Neuronal stem cell (in vitro differentiated cells): ENCODE measurements at regions not wholly inside any gene's neighbourhood (a gene's known extent, or its start where the extent isn't known, plus 50 kb on each side); places are given as distances from the start of the nearest gene placed in this dataset.

Experiments
- DNase-seq: peaks from one replicate; pipeline ENCODE4 v3.0.0-alpha.2; 2013; ENCODE audit warnings: low spot score
- H2AFZ ChIP-seq: one replicate; pipeline ENCODE4 v1.6.1; 2013; ENCODE audit warnings: mild to moderate bottlenecking, low read length, inconsistent platforms
- H2AK5ac ChIP-seq: 2 replicates; pipeline ENCODE4 v1.6.1; 2013; ENCODE audit warnings: low read depth, mild to moderate bottlenecking, inconsistent platforms, low read length, moderate library complexity, mixed read lengths
- H2BK120ac ChIP-seq: 2 replicates; pipeline ENCODE4 v1.6.1; 2013; ENCODE audit warnings: low read depth, mild to moderate bottlenecking, inconsistent platforms, low read length, moderate library complexity, mixed read lengths
- H2BK12ac ChIP-seq: one replicate; pipeline ENCODE4 v1.6.1; 2013; ENCODE audit warnings: low read length, inconsistent platforms
- H2BK15ac ChIP-seq: 2 replicates; pipeline ENCODE4 v1.6.1; 2013; ENCODE audit warnings: mild to moderate bottlenecking, low read length, inconsistent platforms, mixed read lengths
- H2BK5ac ChIP-seq: one replicate; pipeline ENCODE4 v1.6.1; 2013; ENCODE audit warnings: inconsistent platforms, mild to moderate bottlenecking, low read length, moderate library complexity
- H3K14ac ChIP-seq: one replicate; pipeline ENCODE4 v1.6.1; 2013; ENCODE audit warnings: low read length, inconsistent platforms
- H3K18ac ChIP-seq: 2 replicates; pipeline ENCODE4 v1.6.1; 2013; ENCODE audit warnings: low read length, inconsistent platforms
- H3K23ac ChIP-seq: 2 replicates; pipeline ENCODE4 v1.6.1; 2013; ENCODE audit warnings: low read depth, mild to moderate bottlenecking, mixed read lengths, low read length, inconsistent platforms; ENCODE audit not compliant: poor library complexity
- H3K27ac ChIP-seq: replicated peaks from 3 replicates; pipeline ENCODE4 v1.5.1; 2013; ENCODE audit warnings: low read length, inconsistent platforms
- H3K27me3 ChIP-seq, 3 experiments: 2 replicates each; pipeline ENCODE4 v1.6.1; 2013; ENCODE audit warnings: low read length in 3 of 3, mild to moderate bottlenecking in 2 of 3, inconsistent platforms in 1 of 3, low read depth in 1 of 3, mixed read lengths in 1 of 3, moderate library complexity in 1 of 3; ENCODE audit not compliant: control insufficient read depth in 3 of 3, insufficient read depth in 3 of 3
- H3K36me3 ChIP-seq, 2 donors: replicated peaks in 1 of 2; 2 replicates each; pipeline ENCODE4 v1.6.1; 2013; ENCODE audit warnings: low read length in 2 of 2; ENCODE audit not compliant: control insufficient read depth in 2 of 2, insufficient read depth in 2 of 2
- H3K4ac ChIP-seq: 2 replicates; pipeline ENCODE4 v1.6.1; 2013; ENCODE audit warnings: inconsistent platforms, mild to moderate bottlenecking, low read length, moderate library complexity
- H3K4me1 ChIP-seq, 2 donors: 1 replicate in 1 of 2; 2 replicates in 1 of 2; pipeline ENCODE4 v1.6.1; 2013; ENCODE audit warnings: low read length in 2 of 2, low read depth in 1 of 2; ENCODE audit not compliant: control insufficient read depth in 2 of 2, insufficient read depth in 1 of 2
- H3K4me2 ChIP-seq: one replicate; pipeline ENCODE4 v1.6.1; 2013; ENCODE audit warnings: mild to moderate bottlenecking, low read length, inconsistent platforms; ENCODE audit not compliant: insufficient read depth, poor library complexity, severe bottlenecking
- H3K4me3 ChIP-seq, 2 donors: 2 replicates each; pipeline ENCODE4 v1.5.1; 2013; ENCODE audit warnings: low read length in 2 of 2, mild to moderate bottlenecking in 2 of 2, inconsistent platforms in 1 of 2, moderate library complexity in 1 of 2
- H3K79me1 ChIP-seq: one replicate; pipeline ENCODE4 v1.6.1; 2013; ENCODE audit warnings: low read depth, mild to moderate bottlenecking, inconsistent platforms, low read length, moderate library complexity
- H3K9ac ChIP-seq: one replicate; pipeline ENCODE4 v1.6.1; 2013; ENCODE audit warnings: mild to moderate bottlenecking, low read depth, low read length, inconsistent platforms; ENCODE audit not compliant: poor library complexity
- H3K9me3 ChIP-seq, 2 donors: replicated peaks in 1 of 2; 2 replicates each; pipeline versions ENCODE3 to v1.6.1; 2013; ENCODE audit warnings: low read length in 2 of 2, mild to moderate bottlenecking in 2 of 2, inconsistent platforms in 1 of 2, low read depth in 1 of 2, mixed read lengths in 1 of 2, moderate library complexity in 1 of 2; ENCODE audit not compliant: control insufficient read depth in 2 of 2, insufficient read depth in 1 of 2
- H4K8ac ChIP-seq: one replicate; pipeline ENCODE4 v1.6.1; 2013; ENCODE audit warnings: low read depth, mild to moderate bottlenecking, inconsistent platforms, low read length, moderate library complexity
- H4K91ac ChIP-seq: one replicate; pipeline ENCODE4 v1.6.1; 2013; ENCODE audit warnings: low read length, low read depth, mild to moderate bottlenecking, inconsistent platforms; ENCODE audit not compliant: poor library complexity
- WGBS, 2 donors: extraction: QIAGEN DNeasy Blood & Tissue Kit; methylation state at CpG; one replicate each; pipeline ENCODE4 v1.1.7; 2013; ENCODE audit warnings: missing lambda C conversion rate in 2 of 2, mixed read lengths in 1 of 2; ENCODE audit not compliant: insufficient read length in 2 of 2, insufficient replicate concordance in 1 of 2; ENCODE audit errors: extremely low coverage in 2 of 2; 5-methylcytosine and 5-hydroxymethylcytosine counted together

DNA sequence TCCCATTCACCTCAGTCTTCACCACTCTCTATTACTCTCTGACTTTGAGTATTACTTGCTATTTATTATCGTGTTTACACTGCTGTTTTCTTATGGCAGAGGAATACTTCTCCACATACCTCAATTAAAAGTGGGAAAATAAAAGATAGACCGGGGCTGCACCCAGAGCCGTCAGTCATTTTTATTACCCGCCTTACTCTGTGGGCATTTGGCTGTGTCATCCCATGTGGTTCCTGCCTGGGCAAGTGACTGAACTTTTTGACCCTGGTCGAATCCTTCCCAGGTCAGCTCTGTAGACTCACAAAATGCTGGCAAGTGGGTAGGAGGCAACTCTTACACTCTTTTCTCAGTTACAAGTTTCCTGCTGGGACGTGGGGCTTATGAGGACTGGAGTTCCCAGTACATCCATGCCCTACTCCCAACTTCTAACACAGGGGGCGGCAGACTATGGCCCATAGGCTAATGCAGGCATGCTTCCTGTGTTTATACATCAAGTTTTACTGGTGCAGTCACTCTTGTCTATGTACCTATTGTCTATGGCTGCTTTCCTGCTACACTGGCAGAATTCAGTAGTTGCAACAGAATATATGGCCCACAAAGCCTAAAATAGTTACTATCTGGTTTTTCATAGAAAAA, 69.5 kb upstream of the KCND3 start:
- no peak for DNase-seq
- Histone ChIP-seq H3K27ac (no peak overlapping the region), H3K4me1 (no peaks in the 10 kb centered on the region)

DNA sequence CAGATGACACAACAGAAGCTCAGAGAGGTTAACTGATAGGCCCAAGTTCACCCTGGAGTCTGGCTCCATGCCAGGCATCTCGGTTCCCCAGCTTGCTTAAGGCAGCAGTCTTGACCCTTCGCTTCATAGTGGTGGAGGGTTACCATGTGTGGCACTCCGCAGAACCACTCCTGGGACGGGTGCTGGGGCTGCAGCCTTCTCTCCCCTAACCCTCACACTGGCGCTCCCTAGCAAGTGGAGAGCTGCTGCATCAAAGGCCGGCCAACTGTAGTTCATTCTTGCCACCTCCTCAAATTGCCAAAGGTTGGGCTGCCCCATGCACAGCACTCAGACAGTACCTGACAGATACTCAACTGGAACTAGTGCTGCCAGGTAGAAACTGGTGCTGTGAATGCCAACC, 70.2 kb upstream of the KCND3 start:
- Histone ChIP-seq H3K27ac (no peak overlapping the region), H3K79me1 (no peaks in the 10 kb centered on the region), H2BK5ac (no peak overlapping the region), H3K18ac (peak overlapping the region; percentile 32), H2BK120ac (no peak overlapping the region), H3K4me3 (no peak overlapping the region), H3K36me3 (no peaks in the 10 kb centered on the region), H3K23ac (no peak overlapping the region), H2BK12ac (no peak overlapping the region), H4K8ac (no peak overlapping the region), H3K4ac (no peak overlapping the region), H3K14ac (no peak overlapping the region), H3K9ac (no peak overlapping the region), H3K9me3 (peaks cover 0 to 5% of the 10 kb centered on the region in 2 donors), H2AK5ac (no peak overlapping the region), H3K27me3 (no peaks in the 10 kb centered on the region), H3K4me1 (peaks cover 0 to 4% of the 10 kb centered on the region in 2 donors), H2BK15ac (no peak overlapping the region), H4K91ac (no peak overlapping the region), H2AFZ (no peak overlapping the region), H3K4me2 (no peak overlapping the region)
- no CpG with 5 or more reads among the region's 6 CpGs for WGBS, 2 donors
- DNase-seq = no peak

More for the DNA sequence above, 69.5 kb upstream of the KCND3 start:
- H3K14ac ChIP-seq = no peak overlapping the region
- H3K79me1 ChIP-seq = no peaks in the 10 kb centered on the region
- no peak overlapping the region for H2BK15ac ChIP-seq
- no peak overlapping the region for H2BK120ac ChIP-seq
- H2AFZ ChIP-seq = no peak overlapping the region
- H2AK5ac ChIP-seq = no peak overlapping the region
- H3K27me3 ChIP-seq = no peaks in the 10 kb centered on the region
- H4K8ac ChIP-seq = no peak overlapping the region
- H3K4me2 ChIP-seq = no peak overlapping the region
- no peak overlapping the region for H3K18ac ChIP-seq
- H3K23ac ChIP-seq = no peak overlapping the region
- WGBS, 2 donors = no CpG with 5 or more reads among the region's 7 CpGs
- no peak overlapping the region for H4K91ac ChIP-seq
- H3K36me3 ChIP-seq = no peaks in the 10 kb centered on the region
- H2BK12ac ChIP-seq = no peak overlapping the region
- no peak overlapping the region for H3K4ac ChIP-seq
- H3K4me3 ChIP-seq = no peak overlapping the region
- H3K9me3 ChIP-seq = peaks cover 0 to 5% of the 10 kb centered on the region in 2 donors
- no peak overlapping the region for H2BK5ac ChIP-seq
- H3K9ac ChIP-seq = no peak overlapping the region

DNA sequence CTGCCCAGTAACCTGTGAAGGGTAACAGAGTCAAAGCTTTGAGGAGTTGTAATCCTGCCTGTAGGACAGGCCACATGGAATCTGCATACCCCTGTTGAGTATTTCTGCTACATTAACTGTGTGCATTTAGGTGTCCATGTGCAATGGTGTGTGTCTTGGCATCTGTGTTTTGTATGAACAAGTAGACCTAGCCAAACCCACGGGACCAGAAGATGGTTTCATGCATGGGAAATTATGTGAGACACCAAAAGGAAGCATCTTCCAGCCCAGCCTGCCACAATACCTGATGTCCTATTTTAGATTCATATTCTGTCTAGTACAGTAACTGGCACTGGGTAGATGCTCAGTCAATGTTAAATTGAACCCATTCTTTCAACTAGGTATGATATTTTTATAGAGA, 70.8 kb upstream of the KCND3 start:
- Histone ChIP-seq H4K8ac (peak overlapping the region; percentile 33), H3K4ac (no peak overlapping the region), H2AK5ac (no peak overlapping the region), H3K4me1 (peaks cover 0 to 4% of the 10 kb centered on the region in 2 donors), H3K14ac (no peak overlapping the region), H3K27me3 (no peaks in the 10 kb centered on the region), H2BK12ac (no peak overlapping the region), H2BK5ac (no peak overlapping the region), H3K36me3 (no peaks in the 10 kb centered on the region), H3K9ac (no peak overlapping the region), H3K4me3 (no peak overlapping the region), H4K91ac (no peak overlapping the region), H3K79me1 (no peaks in the 10 kb centered on the region), H3K4me2 (no peak overlapping the region), H2AFZ (no peak overlapping the region), H3K9me3 (peaks cover 0 to 5% of the 10 kb centered on the region in 2 donors), H3K18ac (no peak overlapping the region), H3K23ac (no peak overlapping the region), H3K27ac (no peak overlapping the region), H2BK120ac (no peak overlapping the region), H2BK15ac (no peak overlapping the region)
- no peak for DNase-seq
- no CpG with 5 or more reads among the region's 1 CpG for WGBS, 2 donors

GRCh38 chr1:112061056-112061455, 71.6 kb upstream of the KCND3 start:
- Histone ChIP-seq H4K8ac (no peak overlapping the region), H3K4ac (no peak overlapping the region), H3K9ac (no peak overlapping the region), H3K27me3 (no peaks in the 10 kb centered on the region), H4K91ac (no peak overlapping the region), H3K18ac (peak overlapping the region; percentile 21), H3K4me1 (peaks cover 0 to 4% of the 10 kb centered on the region in 2 donors), H3K36me3 (no peaks in the 10 kb centered on the region), H2AK5ac (no peak overlapping the region), H2BK5ac (no peak overlapping the region), H2AFZ (no peak overlapping the region), H3K79me1 (no peaks in the 10 kb centered on the region), H3K9me3 (peaks cover 0 to 5% of the 10 kb centered on the region in 2 donors), H3K14ac (no peak overlapping the region), H3K4me3 (no peak overlapping the region), H2BK120ac (no peak overlapping the region), H3K4me2 (no peak overlapping the region), H2BK15ac (no peak overlapping the region), H3K23ac (no peak overlapping the region), H3K27ac (no peak overlapping the region), H2BK12ac (no peak overlapping the region)
- DNase-seq = no peak
- WGBS, 2 donors = no CpG with 5 or more reads among the region's 5 CpGs
